ENCODE measurements at regions not wholly inside any gene's neighbourhood (a gene's known extent, or its start where the extent isn't known, plus 50 kb on each side); places are given as distances from the start of the nearest gene placed in this dataset.

DNA sequence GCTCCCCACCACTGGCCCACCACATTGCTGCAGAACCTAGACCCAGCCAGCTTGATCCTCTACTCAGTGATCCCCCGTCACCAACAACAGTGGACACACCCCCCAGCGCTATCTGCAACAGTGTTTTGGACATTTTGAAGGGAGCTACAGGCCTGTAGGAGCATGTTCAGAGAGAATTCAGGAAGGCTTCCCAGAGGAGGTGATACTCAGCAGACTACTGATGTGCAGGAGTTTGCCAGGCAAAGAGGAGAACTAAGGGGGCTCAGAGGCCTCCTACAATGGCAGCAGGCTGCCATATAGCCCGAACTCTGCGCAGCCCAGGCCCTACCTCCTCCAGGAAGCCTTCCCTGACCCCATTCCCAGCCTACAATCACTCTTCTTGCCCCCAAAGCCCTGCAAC is 70.0 kb downstream of the SYNE3 start:
- TF ChIP-seq NFYB (IDR thresholded peaks at IDR 0.05; ENCODE audit: insufficient read depth, low read depth, low read length) (no peak), CTCF (IDR thresholded peaks at IDR 0.05 in 2 of 3, conservative IDR thresholded peaks at IDR 0.05 in 1 of 3; ENCODE audit: control insufficient read depth in 2 of 3, extremely low read depth in 1 of 3, insufficient read depth in 1 of 3, low read depth in 3 of 3, low read length in 3 of 3) (no peak), BACH1 (IDR thresholded peaks at IDR 0.05; ENCODE audit: borderline replicate concordance) (no peak), TAF1 (IDR thresholded peaks at IDR 0.05; ENCODE audit: borderline replicate concordance, low read depth, low read length) (no peak)

Measured in GM12878 (cell line).